Limb (tissue), 2 donors: ENCODE measurements at regions not wholly inside any gene's neighbourhood (a gene's known extent, or its start where the extent isn't known, plus 50 kb on each side); places are given as distances from the start of the nearest gene placed in this dataset.
"Not testable (repeated sequence)": the region's sequence is repeated elsewhere in the genome, so short reads cannot be mapped to it uniquely, and the experiment has no call there.

Experiments
- DNase-seq, 2 donors: peaks; one replicate each; pipeline ENCODE4 v3.0.0-alpha.2; 2016; ENCODE audit errors: extremely low spot score in 2 of 2

GRCh38 chr12:23063206-23063605 lies 438.2 kb downstream of the ETNK1 start:
- DNase-seq = no peak

GRCh38 chr12:23066095-23066494 lies 441.1 kb downstream of the ETNK1 start:
- no peak for DNase-seq

DNA sequence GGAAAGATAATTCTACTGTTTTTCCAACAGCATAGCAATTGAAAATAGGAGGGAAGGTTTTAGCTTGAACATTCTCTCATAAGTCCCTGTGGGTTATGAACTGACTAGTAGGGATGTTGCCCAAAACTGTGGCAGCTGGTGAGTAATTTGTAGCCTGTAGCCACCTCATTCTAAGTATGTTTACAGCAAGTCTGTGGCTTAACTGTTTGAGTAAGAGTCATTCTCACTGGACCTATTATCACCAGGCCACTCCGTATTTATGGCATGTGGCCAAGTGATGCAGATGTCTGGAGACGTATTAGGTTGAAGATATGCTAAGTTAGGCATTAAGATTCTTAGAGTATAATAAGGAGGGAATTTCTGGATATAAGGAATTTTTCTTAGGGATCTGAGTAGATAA lies 458.3 kb downstream of the ETNK1 start:
- no peak for DNase-seq

DNA sequence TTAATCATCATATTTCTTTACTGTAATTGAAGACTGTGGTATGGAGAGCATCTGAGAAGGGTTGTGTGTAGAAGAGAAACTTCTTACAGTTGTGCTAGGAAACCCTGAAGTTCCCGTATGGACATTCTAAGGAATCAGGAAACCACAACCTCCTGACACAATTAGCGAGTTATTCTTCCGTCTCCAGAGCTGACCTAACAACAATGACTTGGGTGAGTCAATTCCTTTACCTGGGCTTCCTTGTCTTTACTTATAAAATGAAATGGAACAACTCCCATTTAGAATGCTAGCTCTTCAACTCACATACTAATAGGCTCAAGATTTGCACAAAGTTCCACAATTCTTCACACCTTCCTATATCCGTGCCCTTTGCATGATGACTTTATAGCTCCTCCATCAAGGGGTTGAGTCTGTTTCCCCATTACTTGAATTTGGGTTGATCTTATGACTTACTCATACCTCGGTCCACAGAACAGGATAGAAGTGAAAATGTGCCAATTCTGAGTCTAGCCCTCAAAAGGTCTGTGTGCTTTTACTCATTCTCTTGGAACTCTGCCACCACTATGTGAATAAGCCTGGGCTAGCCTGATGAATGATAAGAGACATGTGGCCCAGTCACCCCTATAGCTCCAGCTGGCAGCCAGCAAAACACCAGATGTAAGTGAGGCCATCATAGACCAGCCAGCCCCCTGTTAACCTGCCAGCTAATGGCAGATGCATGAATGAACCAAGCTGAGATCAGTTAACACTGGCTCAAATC lies 459.4 kb downstream of the ETNK1 start:
- no peak for DNase-seq

DNA sequence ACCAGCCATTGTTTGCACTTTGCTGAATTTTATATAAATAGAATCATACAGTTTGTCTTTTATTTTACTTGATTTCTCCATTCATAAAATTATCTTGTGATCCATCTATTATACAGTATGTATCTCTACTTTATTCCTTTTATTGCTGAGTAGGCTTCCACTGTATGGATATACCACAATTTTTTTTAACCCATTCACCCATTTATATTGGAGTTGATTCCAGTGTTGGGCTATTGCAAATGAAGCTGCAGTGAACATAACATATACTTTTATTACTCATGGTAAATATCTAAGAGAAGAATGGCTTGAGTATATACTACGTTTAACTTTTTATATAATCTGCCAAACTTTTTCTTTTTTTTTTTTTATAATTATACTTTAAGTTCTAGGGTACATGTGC lies 463.6 kb downstream of the ETNK1 start:
- DNase-seq = no peak

DNA sequence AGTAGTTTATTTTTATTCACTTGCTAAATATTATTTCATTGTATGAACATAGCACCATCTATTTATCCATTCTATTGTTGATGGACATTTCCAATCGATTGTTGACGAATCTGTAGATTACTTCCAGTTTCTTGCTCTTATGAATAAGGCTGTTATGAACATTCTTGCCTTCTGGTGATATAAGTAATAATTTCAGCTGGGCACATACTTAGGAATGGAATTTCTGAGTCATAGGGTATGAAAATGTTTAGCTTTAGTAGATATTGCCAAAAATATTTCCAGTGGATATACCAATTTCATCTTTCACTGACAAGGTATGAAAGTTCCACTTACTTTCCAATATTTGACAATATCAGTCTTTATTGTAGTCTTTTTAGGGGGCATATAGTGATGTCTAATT lies 468.5 kb downstream of the ETNK1 start:
- DNase-seq = no peak

- DNase-seq = no peak
Observed at GRCh38 chr12:23096321-23096720, 471.4 kb downstream of the ETNK1 start.

DNA sequence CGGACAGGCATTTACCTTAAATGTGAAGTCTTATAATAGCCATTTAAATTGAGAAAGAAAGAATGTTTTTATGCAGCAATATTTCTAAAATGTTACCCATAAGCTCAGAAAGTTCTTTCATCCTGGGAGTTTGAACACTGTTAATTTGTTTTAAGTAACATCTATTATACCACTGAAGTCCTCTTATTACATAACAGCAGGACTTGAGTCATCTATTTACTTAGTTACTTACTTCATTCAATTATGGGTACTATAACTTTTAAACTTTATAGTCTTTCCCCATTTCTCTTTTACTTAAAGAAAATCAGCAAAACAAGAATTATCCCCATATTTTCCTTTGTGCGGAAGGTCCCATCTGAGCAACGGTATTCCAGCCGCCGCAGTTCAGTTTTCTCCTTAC lies 473.1 kb downstream of the ETNK1 start:
- no peak for DNase-seq

GRCh38 chr12:23098517-23098916 lies 473.5 kb downstream of the ETNK1 start:
- DNase-seq = peak in 1 of 2 donors; percentile 27

DNA sequence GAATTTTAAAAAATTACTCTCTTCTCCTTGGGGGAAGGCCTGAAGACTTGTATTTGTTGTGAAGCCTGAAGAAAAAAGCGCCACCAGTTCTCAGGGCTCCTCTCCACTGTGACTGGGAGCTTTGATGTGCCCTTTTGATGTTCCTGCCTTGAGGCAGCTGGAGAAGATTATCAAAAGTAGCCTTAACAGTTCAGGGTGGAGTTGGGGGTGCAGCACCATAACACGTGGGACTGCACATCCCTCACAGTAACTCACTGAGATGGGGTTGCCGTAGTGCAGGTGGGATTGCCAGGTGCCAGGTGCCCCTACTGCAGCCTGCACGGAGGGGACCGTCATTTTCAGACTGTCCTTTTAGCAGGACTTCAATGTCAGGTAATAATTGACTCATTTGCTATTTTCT lies 474.1 kb downstream of the ETNK1 start:
- DNase-seq = no peak

GRCh38 chr12:23099604-23100003 lies 474.6 kb downstream of the ETNK1 start:
- no peak for DNase-seq

DNA sequence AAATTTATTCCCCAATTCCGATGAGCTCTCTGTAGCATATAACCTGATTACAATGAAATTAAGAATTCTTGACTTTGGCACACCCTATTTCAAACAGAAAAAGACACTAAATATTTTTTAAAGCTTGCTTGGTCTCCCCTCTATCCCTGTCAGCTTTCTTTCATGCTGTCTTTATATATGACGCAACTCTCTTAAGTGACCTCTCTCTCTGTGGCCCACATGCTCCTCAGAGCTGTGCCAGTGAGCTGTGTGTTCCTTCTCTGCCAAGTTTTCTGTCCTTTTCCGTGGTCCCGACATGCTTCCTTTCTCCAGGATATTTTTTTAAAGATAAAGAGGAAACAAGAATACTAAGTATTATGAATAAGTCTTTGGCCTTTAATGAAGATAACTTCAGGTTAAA lies 484.0 kb downstream of the ETNK1 start:
- no peak for DNase-seq

GRCh38 chr12:23113781-23114180 lies 488.8 kb downstream of the ETNK1 start:
- DNase-seq = no peak

DNA sequence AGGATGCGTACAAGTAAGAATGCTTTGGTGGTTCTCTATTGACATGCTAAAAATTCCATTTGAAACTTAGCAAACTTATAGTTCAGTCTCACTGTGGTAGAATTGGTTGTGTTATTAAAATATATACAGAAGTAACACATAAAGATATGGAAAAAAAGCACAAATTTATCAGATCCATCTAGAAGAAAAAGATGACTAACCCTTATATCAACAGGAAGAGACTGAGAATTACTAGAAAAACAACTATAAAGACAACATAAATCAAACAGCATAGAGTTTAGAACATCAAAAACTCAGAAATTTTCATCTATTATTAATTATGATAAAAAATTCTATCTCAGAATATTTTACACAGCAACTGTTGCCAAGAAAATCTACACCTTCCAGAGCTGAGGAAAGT lies 491.0 kb downstream of the ETNK1 start:
- no peak for DNase-seq

- no peak for DNase-seq
Observed at GRCh38 chr12:23126794-23127193, 501.8 kb downstream of the ETNK1 start.

GRCh38 chr12:23127701-23128100 lies 502.7 kb downstream of the ETNK1 start:
- no peak for DNase-seq

DNA sequence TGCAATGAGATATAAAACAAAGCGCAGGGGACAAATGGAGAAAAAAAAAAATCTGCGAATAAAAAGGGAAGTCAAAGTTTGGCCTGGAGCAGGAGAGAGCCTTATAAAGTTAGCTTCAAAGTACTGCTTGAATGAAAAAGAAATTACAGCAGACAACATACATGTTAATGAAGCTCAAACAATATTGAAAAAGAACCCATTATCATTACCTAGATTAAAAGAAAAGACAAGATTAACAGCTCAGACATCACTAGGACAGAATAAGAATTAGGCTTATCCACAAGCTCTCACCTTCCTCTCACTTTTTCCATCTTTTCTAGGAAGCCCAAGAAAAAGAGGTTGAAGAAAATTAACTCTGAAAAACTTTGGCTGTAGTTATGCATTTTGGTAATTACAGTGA lies 503.5 kb downstream of the ETNK1 start:
- no peak for DNase-seq

GRCh38 chr12:23132357-23132756 lies 507.4 kb downstream of the ETNK1 start:
- DNase-seq = no peak

DNA sequence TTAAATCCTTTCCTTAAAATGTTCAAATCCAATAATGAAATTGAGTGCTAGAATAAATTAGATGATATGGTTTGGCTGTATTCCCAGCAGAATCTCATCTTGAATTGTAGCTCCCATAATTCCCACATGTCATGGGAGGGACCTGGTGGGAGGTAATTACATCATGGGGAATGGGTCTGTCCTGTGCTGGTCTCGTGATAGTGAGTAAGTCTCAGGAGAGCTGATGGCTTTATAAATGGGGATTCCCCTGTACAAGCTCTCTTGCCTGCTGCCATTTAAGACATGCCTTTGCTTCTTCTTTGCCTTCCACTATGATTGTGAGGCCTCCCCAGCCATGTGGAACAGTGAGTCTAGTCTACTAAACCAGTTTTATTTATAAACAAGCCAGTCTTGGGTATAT lies 508.5 kb downstream of the ETNK1 start:
- no peak for DNase-seq

DNA sequence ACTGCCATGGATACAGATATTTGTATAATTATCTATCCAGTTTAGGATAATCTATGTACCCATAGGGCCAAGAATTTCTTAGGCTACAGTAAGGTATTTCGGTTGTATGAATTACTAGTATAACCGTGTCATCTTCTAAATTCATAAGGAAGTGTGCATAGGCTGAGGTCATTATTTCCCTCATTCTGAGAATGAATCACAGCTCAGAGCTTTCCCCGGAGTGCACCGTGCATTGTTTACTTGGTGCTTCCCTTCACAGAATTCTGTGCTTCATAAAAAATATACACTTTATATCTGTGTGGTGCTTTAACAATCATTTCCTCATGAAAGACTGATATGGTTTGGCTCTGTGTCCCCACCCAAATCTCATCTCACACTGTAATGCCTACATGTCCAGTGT lies 514.1 kb downstream of the ETNK1 start:
- no peak for DNase-seq

DNA sequence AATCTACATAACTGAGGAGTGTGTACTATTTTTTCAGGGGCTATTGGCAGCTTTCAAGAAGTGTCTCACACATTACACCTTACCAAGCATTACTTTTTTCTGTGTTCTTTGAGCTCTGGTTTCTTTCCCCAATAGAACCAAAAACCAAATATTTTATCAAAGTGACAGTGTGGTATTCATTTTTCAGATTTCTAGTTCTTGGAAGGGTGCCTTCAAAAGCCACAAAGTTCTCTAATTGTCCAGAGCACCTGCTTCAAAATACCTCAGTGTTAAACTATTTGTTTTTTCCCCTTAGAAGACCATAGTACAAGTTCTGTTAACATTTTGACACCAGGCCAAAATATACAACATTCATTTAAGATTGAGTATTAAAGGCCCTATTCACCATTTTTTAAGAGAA lies 515.7 kb downstream of the ETNK1 start:
- DNase-seq = peak in 1 of 2 donors; percentile 2

GRCh38 chr12:23141335-23141734 lies 516.4 kb downstream of the ETNK1 start:
- no peak for DNase-seq

DNA sequence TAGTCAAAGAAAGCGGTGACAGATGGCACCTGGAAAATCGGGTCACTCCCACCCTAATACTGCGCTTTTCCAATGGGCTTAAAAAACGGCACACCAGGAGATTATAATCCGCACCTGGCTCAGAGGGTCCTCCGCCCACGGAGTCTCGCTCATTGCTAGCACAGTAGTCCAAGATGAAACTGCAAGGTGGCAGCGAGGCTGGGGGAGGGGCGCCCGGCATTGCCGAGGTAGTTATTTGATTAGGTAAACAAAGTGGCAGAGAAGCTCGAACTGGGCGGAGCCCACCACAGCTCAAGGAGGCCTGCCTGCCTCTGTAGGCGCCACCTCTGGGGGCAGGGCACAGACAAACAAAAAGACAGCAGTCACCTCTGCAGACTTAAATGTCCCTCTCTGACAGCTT lies 521.1 kb downstream of the ETNK1 start:
- not testable (repeated sequence) for DNase-seq

- no peak for DNase-seq
Observed at GRCh38 chr12:23168459-23168858, 543.5 kb downstream of the ETNK1 start.
